ENCODE measurements at regions not wholly inside any gene's neighbourhood (a gene's known extent, or its start where the extent isn't known, plus 50 kb on each side); places are given as distances from the start of the nearest gene placed in this dataset.

DNA sequence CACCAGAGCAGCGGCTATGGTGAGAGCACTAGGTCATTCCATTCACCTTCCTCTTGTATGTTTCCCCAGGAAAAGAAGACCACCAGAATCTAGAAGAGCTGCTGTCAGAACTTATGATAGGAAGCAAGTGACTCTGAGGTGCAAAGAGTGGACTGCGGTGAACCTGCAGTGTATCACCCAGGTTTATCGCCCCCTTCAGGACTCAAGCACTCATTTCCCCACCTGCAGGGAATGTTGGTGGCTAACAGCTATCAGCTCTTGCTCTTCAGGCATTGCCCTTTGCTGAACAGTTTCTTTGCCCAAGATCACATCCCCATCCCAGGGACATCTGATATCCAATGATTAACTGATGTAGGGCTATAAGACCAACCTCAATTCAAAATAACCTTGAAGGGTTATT is 66.3 kb upstream of the IL6 start:
- in situ Hi-C loops (cut with HindIII; ENCODE audit: low pct_ligation_motif_present, low pct_unique_long_range_greater_than_20kb, low sequenced_read_pairs), result no loop called here
- peak; percentile 28 for DNase-seq

- in situ Hi-C loops (cut with HindIII; ENCODE audit: low pct_ligation_motif_present, low pct_unique_long_range_greater_than_20kb, low sequenced_read_pairs), result no loop called here
- DNase-seq, result no peak
Measured at GRCh38 chr7:22660293-22660692, 66.7 kb upstream of the IL6 start.

- in situ Hi-C loops (cut with HindIII; ENCODE audit: low pct_ligation_motif_present, low pct_unique_long_range_greater_than_20kb, low sequenced_read_pairs), result no loop called here
- no peak for DNase-seq
Measured at GRCh38 chr7:22659741-22660140, 67.3 kb upstream of the IL6 start.

DNA sequence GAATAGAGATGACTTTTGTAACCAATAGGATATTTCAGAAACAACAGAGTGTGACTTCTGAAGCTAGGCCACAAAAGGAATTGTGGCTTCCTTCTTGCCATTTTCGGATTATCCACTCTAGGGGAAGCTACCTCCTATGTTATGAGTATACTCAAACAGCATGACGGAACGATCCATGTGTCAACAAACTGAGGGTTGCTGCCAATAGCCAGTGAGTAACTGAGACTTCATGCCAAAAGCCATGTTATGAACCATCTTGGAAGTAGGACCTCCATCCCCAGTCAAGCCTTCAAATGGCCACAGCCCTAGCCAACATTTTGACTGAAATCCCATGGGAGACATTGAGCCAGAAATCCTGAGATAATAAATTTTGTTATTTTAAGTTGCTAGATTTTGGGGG is 69.0 kb upstream of the IL6 start:
- in situ Hi-C loops (cut with HindIII; ENCODE audit: low pct_ligation_motif_present, low pct_unique_long_range_greater_than_20kb, low sequenced_read_pairs), result no loop called here
- DNase-seq, result no peak

DNA sequence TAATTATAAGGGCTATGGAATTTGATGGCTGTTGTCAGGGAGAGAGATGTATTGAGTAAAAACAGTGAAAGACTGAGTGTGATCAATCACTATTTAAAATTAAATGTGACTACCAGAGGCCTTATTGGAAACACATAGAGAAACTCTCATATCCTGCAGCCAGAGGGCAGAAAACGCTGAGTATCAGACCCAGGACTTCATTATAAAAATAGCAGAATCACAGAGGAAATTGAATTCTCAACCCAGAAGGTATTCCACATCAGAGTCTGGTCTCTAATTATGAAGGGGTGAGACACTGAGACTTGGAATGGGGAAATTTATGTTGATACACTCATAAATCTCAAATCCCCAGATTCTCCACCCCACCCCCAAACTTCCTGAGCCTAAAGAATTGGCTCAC is 69.5 kb upstream of the IL6 start:
- in situ Hi-C loops (cut with HindIII; ENCODE audit: low pct_ligation_motif_present, low pct_unique_long_range_greater_than_20kb, low sequenced_read_pairs), result no loop called here
- no peak for DNase-seq

DNA sequence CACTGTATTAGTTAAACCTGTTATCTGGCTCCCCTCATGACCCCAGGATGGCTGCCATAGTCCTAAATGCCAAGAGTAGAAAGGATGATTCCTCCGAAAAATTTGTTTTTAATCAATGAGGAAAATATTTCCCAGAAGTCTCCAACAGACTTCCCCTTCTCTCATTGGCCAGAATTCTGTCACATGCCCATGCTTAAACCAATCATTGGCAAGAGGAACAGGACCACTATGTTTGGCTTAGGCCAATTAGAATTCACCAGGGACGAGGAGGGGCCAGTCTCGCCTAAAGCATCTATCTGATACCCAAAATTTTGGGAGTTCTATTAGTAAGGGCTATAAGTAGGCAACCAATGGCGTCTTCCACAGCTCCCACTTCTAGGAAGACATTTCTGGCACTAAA is 71.2 kb upstream of the IL6 start:
- in situ Hi-C loops (cut with HindIII; ENCODE audit: low pct_ligation_motif_present, low pct_unique_long_range_greater_than_20kb, low sequenced_read_pairs), result no loop called here
- no peak for DNase-seq

DNA sequence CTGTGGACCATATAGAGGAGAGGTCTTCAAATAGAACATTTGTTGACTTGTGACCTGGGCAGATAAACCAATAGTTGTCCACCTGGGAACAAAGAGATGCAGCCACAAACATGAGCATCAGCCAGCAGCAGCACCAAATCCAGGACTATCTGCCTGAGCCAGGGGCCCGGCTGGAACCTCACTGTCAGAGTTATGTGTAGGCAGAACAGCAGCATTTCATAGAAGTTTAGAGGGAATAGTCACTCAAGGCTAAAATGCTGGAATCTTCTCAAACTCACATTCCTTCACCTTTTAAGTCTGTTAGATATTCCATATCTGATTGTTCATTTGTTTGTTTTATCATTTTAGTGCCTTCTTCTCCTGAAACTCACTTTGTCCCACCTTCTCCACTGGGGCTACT is 72.2 kb upstream of the IL6 start:
- DNase-seq, result no peak
- in situ Hi-C loops (cut with HindIII; ENCODE audit: low pct_ligation_motif_present, low pct_unique_long_range_greater_than_20kb, low sequenced_read_pairs), result no loop called here

- DNase-seq, result no peak
- in situ Hi-C loops (cut with HindIII; ENCODE audit: low pct_ligation_motif_present, low pct_unique_long_range_greater_than_20kb, low sequenced_read_pairs), result no loop called here
Measured at GRCh38 chr7:22653951-22654350, 73.0 kb upstream of the IL6 start.

- peak; percentile 68 for DNase-seq
- in situ Hi-C loops (cut with HindIII; ENCODE audit: low pct_ligation_motif_present, low pct_unique_long_range_greater_than_20kb, low sequenced_read_pairs), result no loop called here
Measured at GRCh38 chr7:22651534-22652243, 75.3 kb upstream of the IL6 start.

- DNase-seq, result no peak
- in situ Hi-C loops (cut with HindIII; ENCODE audit: low pct_ligation_motif_present, low pct_unique_long_range_greater_than_20kb, low sequenced_read_pairs), result no loop called here
Measured at GRCh38 chr7:22651036-22651435, 76.0 kb upstream of the IL6 start.

- in situ Hi-C loops (cut with HindIII; ENCODE audit: low pct_ligation_motif_present, low pct_unique_long_range_greater_than_20kb, low sequenced_read_pairs), result no loop called here
- DNase-seq, result no peak
Measured at GRCh38 chr7:22649686-22650085, 77.3 kb upstream of the IL6 start.

DNA sequence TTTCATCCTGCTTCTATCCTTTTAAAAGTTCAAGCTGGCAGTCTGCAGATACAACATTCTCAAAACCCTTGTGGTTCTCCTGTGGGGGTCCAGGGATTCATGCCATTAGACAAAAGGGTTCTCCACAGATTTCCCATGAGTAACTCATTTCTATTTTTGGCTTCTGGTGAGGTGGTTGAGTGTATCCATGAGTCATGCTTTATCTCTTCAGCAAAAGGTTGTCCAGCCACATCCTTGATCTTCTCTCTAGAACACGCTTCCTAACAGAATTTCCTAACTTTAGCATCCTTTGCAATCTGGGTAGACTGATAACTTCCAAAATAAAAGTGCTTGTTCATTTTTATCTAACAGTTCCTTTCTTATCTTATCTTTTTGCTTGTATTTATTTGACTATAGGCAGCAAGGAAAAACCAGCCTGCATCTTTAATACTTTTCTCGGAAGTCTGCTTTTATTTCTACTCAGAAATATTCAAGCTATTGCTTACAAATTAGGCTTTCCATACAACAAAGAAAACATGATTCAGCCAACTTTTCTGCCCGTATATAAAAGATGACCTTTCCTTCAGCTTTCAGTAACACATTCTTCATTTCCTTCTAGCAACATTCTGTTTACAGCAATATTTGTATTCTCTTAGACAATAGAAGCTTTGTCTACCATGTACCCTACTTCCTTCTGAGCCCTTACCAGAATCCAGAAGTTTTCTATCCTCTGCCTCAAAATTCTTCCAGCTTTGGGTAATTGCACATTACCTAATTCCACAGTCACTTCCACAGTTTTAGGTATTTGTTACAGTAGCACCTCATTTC is 79.3 kb upstream of the IL6 start:
- DNase-seq, result peak; percentile 74

DNA sequence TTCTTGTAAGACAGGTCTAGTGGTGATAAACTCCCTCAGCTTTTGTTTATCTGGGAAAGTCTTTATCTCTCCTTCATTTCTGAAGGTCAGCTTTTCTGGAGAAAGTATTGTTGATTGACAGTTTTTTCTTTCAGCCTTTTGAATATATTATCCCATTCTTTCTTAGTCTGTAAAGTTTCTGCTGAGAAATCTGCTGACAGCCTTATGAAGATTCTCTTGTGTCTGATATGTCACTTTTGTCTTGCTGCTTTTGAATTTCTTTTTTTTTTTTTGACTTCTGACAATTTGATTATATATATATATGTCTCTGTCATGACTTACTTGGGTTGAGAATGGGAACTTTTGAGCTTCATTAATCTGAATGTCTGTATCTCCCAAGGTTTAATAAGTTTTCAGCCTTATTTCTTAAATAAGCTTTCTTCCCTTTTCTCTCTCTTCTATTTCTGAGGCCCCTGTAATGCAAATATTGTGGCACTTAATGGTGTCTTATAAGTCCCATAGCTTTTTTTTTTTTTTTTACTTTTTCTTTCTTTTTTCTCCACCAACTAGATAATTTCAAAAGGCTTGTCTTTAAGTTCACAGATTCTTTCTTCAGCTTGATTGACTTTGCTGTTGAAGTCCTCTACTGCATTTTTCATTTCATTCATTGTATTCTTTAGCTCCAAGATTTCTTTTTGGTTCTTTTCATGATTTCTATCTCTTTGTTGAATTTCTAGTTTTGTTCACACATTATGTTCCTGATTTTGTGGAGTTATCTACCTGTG is 81.4 kb upstream of the IL6 start:
- in situ Hi-C loops (cut with HindIII; ENCODE audit: low pct_ligation_motif_present, low pct_unique_long_range_greater_than_20kb, low sequenced_read_pairs), result no loop called here
- no peak for DNase-seq

More for the DNA sequence above, 79.3 kb upstream of the IL6 start:
- in situ Hi-C loops (cut with HindIII; ENCODE audit: low pct_ligation_motif_present, low pct_unique_long_range_greater_than_20kb, low sequenced_read_pairs), result no loop called here

DNA sequence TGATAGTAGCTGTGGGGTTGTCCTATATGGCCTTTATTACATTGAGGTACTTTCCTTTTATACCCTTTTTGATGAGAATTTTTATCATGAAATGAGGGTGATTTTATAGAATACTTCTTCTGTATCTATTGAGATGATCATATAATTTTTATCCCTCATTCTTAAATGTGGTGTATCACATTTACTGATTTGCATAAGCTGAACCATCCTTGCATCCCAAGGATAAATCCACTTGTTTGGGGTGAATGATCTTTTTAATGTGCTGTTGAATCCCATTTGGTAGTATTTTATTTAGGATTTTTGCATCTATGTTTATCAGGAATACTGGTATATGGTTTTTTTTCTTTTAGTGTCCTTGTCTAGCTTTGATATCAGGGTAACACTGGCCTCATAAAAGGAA is 84.5 kb upstream of the IL6 start:
- in situ Hi-C loops (cut with HindIII; ENCODE audit: low pct_ligation_motif_present, low pct_unique_long_range_greater_than_20kb, low sequenced_read_pairs), result no loop called here
- no peak for DNase-seq

GRCh38 chr7:22640269-22640668 is 86.7 kb upstream of the IL6 start:
- DNase-seq, result no peak
- in situ Hi-C loops (cut with HindIII; ENCODE audit: low pct_ligation_motif_present, low pct_unique_long_range_greater_than_20kb, low sequenced_read_pairs), result no loop called here

- in situ Hi-C loops (cut with HindIII; ENCODE audit: low pct_ligation_motif_present, low pct_unique_long_range_greater_than_20kb, low sequenced_read_pairs), result no loop called here
Measured at GRCh38 chr7:22639396-22639795, 87.6 kb upstream of the IL6 start.

DNA sequence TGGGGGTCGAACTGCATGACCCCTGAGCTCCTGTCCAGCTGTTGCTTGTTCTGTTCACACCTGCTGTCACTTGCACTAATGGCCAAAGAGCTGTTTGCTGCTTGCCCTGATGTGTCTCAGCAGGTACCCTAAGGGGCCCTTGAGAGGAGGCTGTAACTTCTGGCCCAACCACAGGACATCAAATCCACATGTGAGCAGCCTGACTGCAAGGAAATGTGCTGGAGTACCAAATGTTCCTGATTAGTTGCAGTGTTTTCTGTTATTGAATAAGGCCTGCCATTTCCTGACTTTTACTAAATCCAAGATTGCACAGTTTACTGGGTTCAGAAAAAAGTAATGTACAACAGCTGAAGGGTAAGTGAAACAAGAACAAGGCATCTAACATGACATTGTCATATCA is 91.7 kb upstream of the IL6 start:
- in situ Hi-C loops (cut with HindIII; ENCODE audit: low pct_ligation_motif_present, low pct_unique_long_range_greater_than_20kb, low sequenced_read_pairs), result no loop called here

More at GRCh38 chr7:22639396-22639795, 87.6 kb upstream of the IL6 start:
- DNase-seq, result no peak

DNA sequence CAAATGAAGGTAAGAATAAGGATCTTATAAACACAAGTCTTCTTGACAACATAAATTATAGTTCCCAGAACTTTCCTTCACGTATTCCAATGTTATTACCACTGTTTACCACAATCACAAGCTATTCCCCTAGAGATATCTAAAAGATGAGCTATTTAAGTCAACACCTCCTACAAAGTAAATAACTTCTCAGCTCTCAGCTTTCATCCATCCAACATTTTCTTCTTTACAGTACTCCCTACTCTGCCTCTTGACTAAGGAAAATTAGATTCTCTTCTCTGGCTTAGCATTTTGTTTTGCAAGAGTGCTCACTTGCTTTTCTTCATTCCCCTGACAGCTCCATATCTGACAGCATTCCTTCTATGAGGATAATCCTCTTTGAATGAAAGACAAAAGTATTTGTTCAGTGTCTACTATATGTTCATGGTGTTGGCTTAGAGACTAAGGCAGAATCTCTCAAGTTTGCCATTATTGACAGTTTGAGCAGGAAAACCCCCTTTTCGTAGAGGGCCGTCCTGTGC is 93.0 kb upstream of the IL6 start:
- DNase-seq, result no peak
- in situ Hi-C loops (cut with HindIII; ENCODE audit: low pct_ligation_motif_present, low pct_unique_long_range_greater_than_20kb, low sequenced_read_pairs), result no loop called here

More for the DNA sequence above, 91.7 kb upstream of the IL6 start:
- DNase-seq, result no peak

DNA sequence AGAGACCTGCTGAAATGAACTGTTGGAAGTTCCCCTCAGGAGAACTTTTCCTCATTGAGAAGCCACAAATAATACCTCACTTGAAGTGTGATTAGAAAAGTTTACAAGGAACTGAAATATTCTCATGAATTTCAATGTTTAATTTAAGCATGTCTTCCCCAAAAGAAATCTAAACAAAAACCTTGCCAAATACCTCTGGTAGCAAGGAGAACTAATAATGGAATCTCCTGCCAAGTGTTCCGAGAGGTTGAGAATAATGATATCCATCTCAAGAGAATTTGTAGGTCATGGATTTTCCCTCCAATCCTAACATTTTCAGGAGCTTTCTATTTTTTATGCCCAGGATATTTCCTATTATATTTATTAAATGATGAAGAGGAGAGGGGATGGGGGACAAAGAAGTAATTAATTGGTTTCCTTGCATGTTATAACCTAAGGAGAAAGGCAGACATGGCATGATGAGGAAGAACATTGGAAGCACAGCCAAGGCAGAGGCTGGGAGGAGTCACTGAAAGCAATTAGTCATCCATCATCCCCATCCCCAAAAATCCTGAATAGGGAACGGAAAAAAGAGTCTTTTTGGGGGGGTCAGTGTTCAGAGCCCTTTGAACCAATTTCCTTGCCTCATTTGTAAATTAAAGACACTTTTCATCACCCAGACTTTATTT is 93.6 kb upstream of the IL6 start:
- DNase-seq, result no peak
- in situ Hi-C loops (cut with HindIII; ENCODE audit: low pct_ligation_motif_present, low pct_unique_long_range_greater_than_20kb, low sequenced_read_pairs), result no loop called here
